ENCODE measurements at regions not wholly inside any gene's neighbourhood (a gene's known extent, or its start where the extent isn't known, plus 50 kb on each side); places are given as distances from the start of the nearest gene placed in this dataset.

DNA sequence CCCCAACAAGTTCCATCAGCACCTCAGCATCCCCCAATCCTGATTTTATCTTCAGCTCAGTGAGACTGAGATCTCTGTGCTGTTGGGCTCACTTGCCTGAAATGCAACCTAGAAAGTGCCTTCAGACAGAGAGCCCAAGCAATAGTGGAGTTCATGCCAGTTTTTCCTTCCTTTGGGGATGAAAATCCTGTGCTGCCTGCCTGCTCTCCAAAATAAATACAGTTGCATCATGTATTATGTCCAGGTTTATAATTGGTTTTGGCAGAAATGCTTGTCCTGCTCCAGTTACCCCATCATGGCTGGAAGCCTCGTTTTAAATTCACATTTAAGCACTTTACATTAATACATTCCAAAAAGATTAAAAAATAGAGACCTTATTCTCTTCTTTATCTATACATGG is 1865.5 kb upstream of the TENM3 start:
- DNase-seq (ENCODE audit: low read depth), result no peak
- TF ChIP-seq CTCF (IDR thresholded peaks at IDR 0.05; ENCODE audit: control insufficient read depth, insufficient read depth, low read depth, low read length, missing control alignments), result no peak
- no peak overlapping the region for H3K4me3 ChIP-seq (ENCODE audit: control insufficient read depth, low read depth, low read length)

DNA sequence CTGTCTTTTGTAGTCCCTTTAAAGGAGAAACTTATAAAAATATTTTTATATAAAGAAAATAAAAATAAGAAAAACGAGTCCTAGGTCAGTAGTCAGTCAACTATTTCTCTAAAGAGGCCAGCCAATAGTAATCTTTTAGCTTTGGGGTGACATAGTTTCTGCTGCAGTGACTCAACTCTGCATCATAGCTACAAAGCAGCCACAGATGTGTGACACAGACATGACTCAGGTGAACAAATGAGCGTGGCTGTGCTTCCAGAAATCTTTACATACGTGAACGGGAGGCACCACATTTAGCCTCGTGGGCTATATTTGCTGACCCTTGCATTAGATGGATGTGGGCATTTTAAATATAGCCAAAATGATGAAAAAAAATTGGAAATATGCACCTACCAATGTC is 1862.5 kb upstream of the TENM3 start:
- TF ChIP-seq CTCF (IDR thresholded peaks at IDR 0.05; ENCODE audit: control insufficient read depth, insufficient read depth, low read depth, low read length, missing control alignments), result no peak
- no peak overlapping the region for H3K4me3 ChIP-seq (ENCODE audit: control insufficient read depth, low read depth, low read length)
- no peak for DNase-seq (ENCODE audit: low read depth)

DNA sequence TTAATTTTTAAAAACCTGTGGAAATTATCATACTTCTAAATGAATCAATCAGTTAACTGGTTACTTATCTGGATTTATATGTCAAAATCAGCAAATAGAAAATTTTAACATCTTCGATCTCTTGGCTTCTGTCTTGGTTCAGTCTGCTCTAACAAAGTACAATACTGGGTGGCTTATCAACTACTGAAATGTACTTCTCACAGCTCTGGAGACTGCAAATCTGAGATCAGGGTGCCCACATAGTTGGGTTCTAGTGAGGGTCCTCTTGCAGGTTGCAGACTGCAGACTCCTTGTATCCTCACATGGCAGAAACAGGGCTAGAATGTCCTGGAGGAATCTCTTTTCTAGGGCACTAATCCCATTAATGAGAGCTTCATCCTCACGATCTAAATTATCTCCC is 1851.6 kb upstream of the TENM3 start:
- no peak for DNase-seq (ENCODE audit: low read depth)
- no peak overlapping the region for H3K4me3 ChIP-seq (ENCODE audit: control insufficient read depth, low read depth, low read length)
- no peak for TF ChIP-seq CTCF (IDR thresholded peaks at IDR 0.05; ENCODE audit: control insufficient read depth, insufficient read depth, low read depth, low read length, missing control alignments)

DNA sequence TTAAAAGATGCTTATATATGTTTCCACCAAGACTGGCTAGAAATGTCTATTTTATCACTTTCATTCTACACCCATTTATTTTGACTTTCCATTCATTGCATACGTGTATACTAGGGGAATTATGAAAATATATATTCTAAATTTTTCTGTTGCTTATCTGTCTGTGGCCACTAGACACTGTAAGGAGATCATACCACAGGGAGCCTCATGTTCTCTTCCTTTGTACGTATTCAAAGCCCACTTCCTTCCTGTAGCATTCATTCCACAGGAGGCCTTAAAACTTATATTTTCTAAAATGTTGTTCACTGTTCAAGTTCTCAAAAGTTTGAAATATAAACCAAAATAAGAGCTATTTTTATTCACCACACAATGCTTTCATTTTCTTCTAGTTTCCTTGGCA is 1848.9 kb upstream of the TENM3 start:
- no peak for DNase-seq (ENCODE audit: low read depth)
- TF ChIP-seq CTCF (IDR thresholded peaks at IDR 0.05; ENCODE audit: control insufficient read depth, insufficient read depth, low read depth, low read length, missing control alignments), result no peak
- H3K4me3 ChIP-seq (ENCODE audit: control insufficient read depth, low read depth, low read length), result no peak overlapping the region

GRCh38 chr4:180394730-180395129 is 1848.5 kb upstream of the TENM3 start:
- no peak for TF ChIP-seq CTCF (IDR thresholded peaks at IDR 0.05; ENCODE audit: control insufficient read depth, insufficient read depth, low read depth, low read length, missing control alignments)
- no peak overlapping the region for H3K4me3 ChIP-seq (ENCODE audit: control insufficient read depth, low read depth, low read length)
- no peak for DNase-seq (ENCODE audit: low read depth)

- no peak for TF ChIP-seq CTCF (IDR thresholded peaks at IDR 0.05; ENCODE audit: control insufficient read depth, insufficient read depth, low read depth, low read length, missing control alignments)
- no peak for DNase-seq (ENCODE audit: low read depth)
- H3K4me3 ChIP-seq (ENCODE audit: control insufficient read depth, low read depth, low read length), result no peak overlapping the region
Measured at GRCh38 chr4:180398564-180398963, 1844.6 kb upstream of the TENM3 start.

DNA sequence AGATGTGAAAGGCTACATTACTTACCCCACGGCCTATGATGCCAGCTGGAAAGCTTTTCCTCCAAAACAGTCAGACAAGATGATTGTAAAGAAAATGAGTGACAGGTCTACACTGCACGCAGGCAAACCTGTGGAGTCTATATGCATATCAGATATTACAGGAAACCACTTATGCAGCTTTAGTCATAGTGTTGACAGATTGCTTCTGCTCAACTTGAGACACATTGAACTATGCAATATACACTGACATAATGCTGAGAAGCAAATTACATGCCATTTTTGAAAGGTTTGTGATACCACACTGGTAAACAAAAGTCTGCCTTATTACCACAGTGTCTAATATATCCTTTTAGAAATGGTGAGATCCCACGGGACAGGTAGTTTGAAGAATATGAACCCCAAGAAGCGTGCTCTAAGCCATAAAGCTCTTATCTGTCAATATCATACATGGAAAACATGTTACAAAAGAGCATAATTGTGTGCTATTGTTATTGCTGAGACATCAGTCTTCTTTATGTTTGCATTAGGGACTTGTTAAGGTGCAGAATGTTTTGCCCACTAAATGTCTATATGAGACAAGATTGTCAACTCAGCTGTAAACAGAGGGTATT is 1835.8 kb upstream of the TENM3 start:
- DNase-seq (ENCODE audit: low read depth), result no peak
- no peak for TF ChIP-seq CTCF (IDR thresholded peaks at IDR 0.05; ENCODE audit: control insufficient read depth, insufficient read depth, low read depth, low read length, missing control alignments)
- no peak overlapping the region for H3K4me3 ChIP-seq (ENCODE audit: control insufficient read depth, low read depth, low read length)

All from AG09309 (cell line).